BLaER1 treated with 17β-estradiol and CSF1 and Interleukin-3, amounts not matched to agents 10 nM and 100 nM (cell line): ENCODE measurements at regions not wholly inside any gene's neighbourhood (a gene's known extent, or its start where the extent isn't known, plus 50 kb on each side); places are given as distances from the start of the nearest gene placed in this dataset.
"Not testable (repeated sequence)": the region's sequence is repeated elsewhere in the genome, so short reads cannot be mapped to it uniquely, and the experiment has no call there.

Experiments
- H3K27ac ChIP-seq, 11 experiments: shearing (Covaris generic); formaldehyde crosslinking; 2 replicates each; pipeline ENCODE4 v1.8.1; 2022
- H3K27me3 ChIP-seq, 11 experiments: shearing (Covaris generic); formaldehyde crosslinking; 2 replicates each; pipeline ENCODE4 v1.8.1; 2022
- H3K36me3 ChIP-seq, 11 experiments: shearing (Covaris generic); formaldehyde crosslinking; 2 replicates each; pipeline ENCODE4 v1.8.1; 2022
- H3K4me1 ChIP-seq, 10 experiments: shearing (Covaris generic); formaldehyde crosslinking; 2 replicates each; pipeline ENCODE4 v1.8.1; 2022
- H3K4me2 ChIP-seq, 11 experiments: shearing (Covaris generic); formaldehyde crosslinking; 2 replicates each; pipeline ENCODE4 v1.8.1; 2022
- H3K4me3 ChIP-seq, 10 experiments: shearing (Covaris generic); formaldehyde crosslinking; 2 replicates each; pipeline ENCODE4 v1.8.1; 2022
- H3K9ac ChIP-seq, 11 experiments: shearing (Covaris generic); formaldehyde crosslinking; 2 replicates each; pipeline ENCODE4 v1.8.1; 2022
- H3K9me3 ChIP-seq, 11 experiments: shearing (Covaris generic); formaldehyde crosslinking; replicated peaks in 1 of 11; 2 replicates each; pipeline ENCODE4 v1.8.1; 2022
- H4K20me1 ChIP-seq, 11 experiments: shearing (Covaris generic); formaldehyde crosslinking; 2 replicates each; pipeline ENCODE4 v1.8.1; 2022
- Cebpa-rat ChIP-seq, 11 experiments: shearing (Covaris generic); IDR thresholded peaks; 2 replicates each; pipeline ENCODE4 v1.8.1; 2022

DNA sequence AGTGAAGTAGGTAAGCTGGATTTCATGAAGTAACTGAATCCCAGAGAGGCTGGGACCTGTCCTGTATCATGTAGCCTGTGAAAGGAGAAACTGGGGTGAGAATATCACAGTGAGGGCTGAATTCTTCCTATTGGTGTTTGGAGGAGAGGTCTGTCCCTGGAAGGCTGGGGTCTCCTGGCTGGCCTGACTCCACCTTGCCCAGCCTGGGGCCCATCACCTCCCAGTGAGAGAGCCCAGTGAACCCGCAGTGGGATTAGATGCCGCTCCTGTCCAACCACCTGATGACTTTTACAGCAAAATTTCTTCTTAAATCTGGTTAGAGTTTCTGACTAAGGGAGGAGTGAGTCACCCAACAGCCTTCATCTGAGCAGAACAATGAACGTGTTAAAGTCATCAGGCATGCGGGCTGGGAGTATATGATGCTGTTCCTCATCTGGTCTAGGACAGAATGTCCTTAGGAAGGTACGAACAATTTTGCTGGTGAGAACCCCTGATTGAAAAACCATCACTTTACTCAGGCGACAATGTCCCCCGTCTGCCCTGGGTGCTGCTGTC is 152.9 kb downstream of the LPIN1 start:
- no peak overlapping the region for H3K27ac ChIP-seq
- H3K9me3 ChIP-seq = peaks cover 9 to 48% (median 25%) of the 10 kb centered on the region in 11 experiments; a peak in 21 of 22 replicates
- no peaks in the 10 kb centered on the region for H3K27me3 ChIP-seq
- no peak for TF ChIP-seq Cebpa-rat (IDR thresholded peaks at IDR 0.05)
- H4K20me1 ChIP-seq = no peaks in the 10 kb centered on the region
- peaks cover 0 to 19% (median 7%) of the 10 kb centered on the region in 10 experiments; a peak in 9 of 20 replicates for H3K4me1 ChIP-seq
- H3K4me2 ChIP-seq = no peak overlapping the region
- no peak overlapping the region for H3K9ac ChIP-seq
- no peak overlapping the region for H3K4me3 ChIP-seq
- no peaks in the 10 kb centered on the region for H3K36me3 ChIP-seq

DNA sequence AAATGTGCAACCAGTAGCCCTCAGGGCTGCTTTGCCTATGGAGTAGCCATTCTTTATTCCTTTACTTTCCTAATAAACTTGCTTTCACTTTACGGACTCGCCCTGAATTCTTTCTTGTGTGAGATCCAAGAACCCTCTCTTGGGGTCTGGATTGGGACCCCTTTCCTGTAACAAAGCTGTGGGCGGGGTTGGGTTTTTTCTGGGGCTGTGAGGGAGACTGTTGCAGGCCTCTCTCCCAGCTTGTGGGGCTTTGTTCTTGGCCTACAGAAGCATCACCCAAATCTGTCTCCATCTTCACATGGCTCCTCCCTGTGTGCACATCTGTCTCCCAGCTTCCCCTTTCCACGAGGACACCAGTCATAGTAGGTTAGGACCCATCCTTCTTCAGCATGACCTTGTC is 154.5 kb downstream of the LPIN1 start:
- not testable (repeated sequence) for H3K36me3 ChIP-seq, H4K20me1 ChIP-seq, H3K4me3 ChIP-seq, H3K9ac ChIP-seq, H3K4me2 ChIP-seq, H3K27me3 ChIP-seq, H3K27ac ChIP-seq
- peaks cover 0 to 24% (median 7%) of the 10 kb centered on the region in 10 experiments; a peak in 9 of 20 replicates for H3K4me1 ChIP-seq
- peaks cover 0 to 34% (median 14%) of the 10 kb centered on the region in 11 experiments; a peak in 12 of 22 replicates for H3K9me3 ChIP-seq

DNA sequence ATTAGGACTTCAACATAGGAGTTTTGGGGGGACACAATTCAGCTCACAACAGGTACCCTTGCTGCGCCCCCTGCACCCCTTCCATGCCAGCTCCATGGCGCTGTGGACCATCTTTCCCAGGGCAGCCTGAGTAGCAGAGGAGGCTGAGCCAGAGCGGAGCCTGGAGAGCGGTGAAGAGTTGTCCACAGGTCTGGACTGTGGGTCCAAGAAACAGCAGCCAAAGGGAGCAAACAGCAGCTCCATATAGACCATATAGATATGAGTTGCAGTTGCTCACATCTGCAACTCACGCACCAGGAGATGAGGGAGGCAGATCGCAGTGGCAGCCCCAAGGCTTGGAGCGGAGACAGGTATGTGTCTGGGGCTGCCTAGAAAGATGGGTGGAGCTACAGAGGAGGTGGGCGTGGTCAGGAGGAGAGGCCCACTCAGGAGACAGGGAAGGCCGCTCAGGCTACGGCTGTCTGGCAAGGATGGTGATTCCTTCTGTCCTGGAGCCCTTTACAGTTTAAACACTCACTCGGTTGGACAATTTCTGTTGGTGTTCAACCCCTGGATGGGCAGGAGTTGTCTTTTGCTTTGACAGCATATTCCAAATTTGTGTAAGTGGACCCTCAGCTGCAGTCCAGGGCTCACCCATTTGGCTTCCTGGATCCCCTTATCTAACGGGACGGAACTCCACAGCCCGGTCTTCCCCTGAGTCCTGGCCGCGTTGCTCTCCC is 155.1 kb downstream of the LPIN1 start:
- Histone ChIP-seq H3K27ac (no peak overlapping the region), H3K4me2 (no peak overlapping the region), H3K9me3 (peaks cover 0 to 40% (median 14%) of the 10 kb centered on the region in 11 experiments; a peak in 13 of 22 replicates), H3K36me3 (no peaks in the 10 kb centered on the region), H3K4me3 (no peak overlapping the region), H3K9ac (no peak overlapping the region), H4K20me1 (no peaks in the 10 kb centered on the region), H3K27me3 (no peaks in the 10 kb centered on the region), H3K4me1 (peaks cover 0 to 30% (median 10%) of the 10 kb centered on the region in 10 experiments; a peak in 12 of 20 replicates)
- TF ChIP-seq Cebpa-rat (IDR thresholded peaks at IDR 0.05) = no peak

DNA sequence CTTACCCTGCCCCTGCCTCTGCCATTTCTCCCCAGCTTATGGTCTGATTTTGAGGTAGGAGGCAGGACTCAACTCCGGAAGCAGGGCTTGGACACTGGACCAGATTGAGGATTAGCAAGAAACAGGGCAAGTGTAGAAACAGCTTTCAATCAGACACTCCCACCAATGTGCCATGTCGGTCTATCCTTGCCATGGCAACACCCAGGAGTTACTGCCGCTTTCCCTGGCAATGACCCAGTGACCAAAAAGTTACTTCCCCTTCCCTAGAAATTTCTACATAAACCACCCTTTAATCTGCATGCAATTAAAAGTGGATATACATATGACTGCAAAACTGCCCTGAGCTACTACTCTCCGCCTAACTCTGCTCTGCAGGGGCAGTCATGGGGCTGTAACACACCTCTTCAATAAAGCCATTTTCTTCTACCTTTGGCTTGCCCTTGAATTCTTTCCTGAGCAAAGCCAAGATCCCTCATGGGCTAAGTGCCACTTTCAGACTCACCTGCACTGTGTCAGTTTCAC is 156.7 kb downstream of the LPIN1 start:
- Histone ChIP-seq H3K4me1 (peaks cover 8 to 46% (median 24%) of the 10 kb centered on the region in 10 experiments; a peak in 19 of 20 replicates), H3K4me3 (no peak overlapping the region), H3K27me3 (no peaks in the 10 kb centered on the region), H3K27ac (peak overlapping the region in 1 of 11 experiments; percentile 39; a peak in 1 of 22 replicates), H3K9ac (no peak overlapping the region), H3K4me2 (peak overlapping the region in 5 of 11 experiments; percentile 6 to 54 (median 31); a peak in 9 of 22 replicates), H3K9me3 (peaks cover 0 to 50% (median 21%) of the 10 kb centered on the region in 11 experiments; a peak in 14 of 22 replicates), H3K36me3 (no peaks in the 10 kb centered on the region), H4K20me1 (no peaks in the 10 kb centered on the region)
- no peak for TF ChIP-seq Cebpa-rat (IDR thresholded peaks at IDR 0.05)

DNA sequence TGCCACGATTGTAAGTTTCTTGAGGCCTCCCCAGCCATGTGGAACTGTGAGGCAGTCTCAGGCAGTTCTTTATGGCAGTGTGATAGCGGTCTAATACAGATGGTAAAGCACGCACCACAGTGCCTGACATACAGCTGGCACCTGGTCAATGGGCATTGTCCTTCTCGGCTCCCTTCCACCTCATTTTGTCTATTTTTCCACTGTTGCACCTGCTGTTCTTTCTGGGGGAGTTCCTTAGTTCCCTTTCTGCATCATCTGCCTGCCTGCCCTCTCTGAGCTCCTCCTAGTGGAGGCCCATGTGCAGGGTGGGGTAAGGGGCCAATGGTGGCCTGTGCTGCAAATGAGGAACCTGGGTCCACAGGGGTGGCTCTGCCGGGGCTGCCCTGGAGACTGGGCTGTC is 157.6 kb downstream of the LPIN1 start:
- H3K4me2 ChIP-seq = peak overlapping the region in 5 of 11 experiments; percentile 4 to 54 (median 10); a peak in 6 of 22 replicates
- peaks cover 0 to 46% (median 22%) of the 10 kb centered on the region in 11 experiments; a peak in 14 of 22 replicates for H3K9me3 ChIP-seq
- no peak overlapping the region for H3K9ac ChIP-seq
- peaks cover 8 to 53% (median 24%) of the 10 kb centered on the region in 10 experiments; a peak in 19 of 20 replicates for H3K4me1 ChIP-seq
- H4K20me1 ChIP-seq = no peaks in the 10 kb centered on the region
- H3K4me3 ChIP-seq = no peak overlapping the region
- H3K27ac ChIP-seq = no peak overlapping the region
- H3K27me3 ChIP-seq = no peaks in the 10 kb centered on the region
- H3K36me3 ChIP-seq = no peaks in the 10 kb centered on the region
- no peak for TF ChIP-seq Cebpa-rat (IDR thresholded peaks at IDR 0.05)

DNA sequence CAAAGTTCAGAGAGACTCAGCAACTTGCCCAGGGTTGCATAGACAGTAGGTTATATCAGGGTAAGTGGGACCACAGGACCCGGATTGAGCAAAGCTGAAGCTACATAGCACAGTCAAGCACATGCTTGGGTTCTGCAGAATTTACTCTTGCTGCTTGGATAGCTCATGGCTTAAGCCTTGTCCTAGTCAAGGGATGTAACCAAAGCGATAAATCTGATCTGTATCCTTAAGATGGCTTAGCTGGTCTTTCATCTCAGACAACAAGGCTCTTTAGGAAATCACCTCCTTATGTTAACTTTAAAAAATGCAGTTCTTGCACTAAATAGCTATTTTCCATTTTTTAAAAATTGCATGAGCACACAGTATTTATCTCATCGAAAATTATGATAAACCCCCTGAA is 158.5 kb downstream of the LPIN1 start:
- no peaks in the 10 kb centered on the region for H4K20me1 ChIP-seq
- H3K9me3 ChIP-seq = peaks cover 0 to 55% (median 22%) of the 10 kb centered on the region in 11 experiments; a peak in 14 of 22 replicates
- H3K4me3 ChIP-seq = no peak overlapping the region
- H3K27ac ChIP-seq = no peak overlapping the region
- no peaks in the 10 kb centered on the region for H3K27me3 ChIP-seq
- H3K9ac ChIP-seq = no peak overlapping the region
- no peak for TF ChIP-seq Cebpa-rat (IDR thresholded peaks at IDR 0.05)
- H3K36me3 ChIP-seq = no peaks in the 10 kb centered on the region
- H3K4me1 ChIP-seq = peaks cover 8 to 53% (median 24%) of the 10 kb centered on the region in 10 experiments; a peak in 19 of 20 replicates
- H3K4me2 ChIP-seq = no peak overlapping the region

DNA sequence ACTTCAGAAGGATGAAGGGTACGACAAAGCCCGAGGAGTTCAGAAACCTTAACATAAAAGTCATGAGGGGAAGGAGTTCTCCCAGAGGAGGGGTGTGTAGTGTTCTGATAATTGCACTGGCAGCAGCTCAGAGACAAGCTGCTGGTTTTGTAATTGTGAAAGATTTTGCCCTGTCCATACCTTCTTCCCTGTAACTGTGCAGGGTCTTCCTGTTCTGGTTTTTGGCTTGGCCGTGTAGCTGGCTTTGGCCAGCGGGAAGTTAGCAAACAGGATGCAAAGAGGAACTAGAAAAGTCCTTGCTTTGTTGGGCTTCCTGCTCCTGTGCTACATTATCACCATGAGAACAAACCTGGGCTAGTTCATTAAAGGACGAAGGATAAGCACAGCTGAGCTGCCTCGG is 160.8 kb downstream of the LPIN1 start:
- Histone ChIP-seq H3K9me3 (peaks cover 3 to 61% (median 27%) of the 10 kb centered on the region in 11 experiments; a peak in 18 of 22 replicates), H3K27me3 (no peaks in the 10 kb centered on the region), H3K9ac (peak overlapping the region in 5 of 11 experiments; percentile 27 to 60 (median 42); a peak in 7 of 22 replicates), H4K20me1 (no peaks in the 10 kb centered on the region), H3K36me3 (no peaks in the 10 kb centered on the region), H3K27ac (peak overlapping the region in 8 of 11 experiments; percentile 22 to 79 (median 68); a peak in 14 of 22 replicates), H3K4me1 (peaks cover 8 to 53% (median 24%) of the 10 kb centered on the region in 10 experiments; a peak in 19 of 20 replicates), H3K4me2 (peak overlapping the region; percentile 2 to 77 (median 50); a peak in 19 of 22 replicates), H3K4me3 (peak overlapping the region in 1 of 10 experiments; percentile 39; a peak in 2 of 20 replicates)
- peak in 6 of 11 experiments; percentile 36 to 75 (median 56); a peak in 9 of 22 replicates for TF ChIP-seq Cebpa-rat (IDR thresholded peaks at IDR 0.05)

DNA sequence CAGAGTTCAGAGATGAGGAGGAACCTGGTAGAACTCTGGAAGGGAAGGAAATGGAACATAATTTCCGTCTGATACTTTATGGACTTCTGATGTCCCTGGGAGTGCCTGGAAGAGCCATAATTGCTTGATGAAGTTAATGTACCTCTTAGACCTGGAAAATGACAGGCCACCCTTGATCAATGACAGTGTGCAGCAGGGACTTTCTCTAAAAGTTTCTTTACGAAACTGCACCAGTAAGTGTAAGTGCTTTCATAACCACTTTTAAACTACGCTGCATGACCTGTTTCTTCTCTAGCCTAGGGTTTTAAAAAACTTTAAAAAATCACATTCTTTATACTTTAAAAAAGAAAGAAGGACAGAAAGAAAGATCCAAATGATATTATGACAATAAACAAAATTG is 164.5 kb downstream of the LPIN1 start:
- Histone ChIP-seq H3K4me2 (no peak overlapping the region), H3K4me1 (peaks cover 8 to 42% (median 17%) of the 10 kb centered on the region in 10 experiments; a peak in 19 of 20 replicates), H3K36me3 (0 out of 22 replicates have a peak, but pooled peaks cover 0 to 3% (median 0%) of the 10 kb centered on the region in 11 experiments), H4K20me1 (no peaks in the 10 kb centered on the region), H3K27me3 (no peaks in the 10 kb centered on the region), H3K4me3 (no peak overlapping the region), H3K9me3 (peaks cover 16 to 69% (median 37%) of the 10 kb centered on the region in 11 experiments; a peak in 19 of 22 replicates), H3K27ac (no peak overlapping the region), H3K9ac (no peak overlapping the region)
- TF ChIP-seq Cebpa-rat (IDR thresholded peaks at IDR 0.05) = no peak

DNA sequence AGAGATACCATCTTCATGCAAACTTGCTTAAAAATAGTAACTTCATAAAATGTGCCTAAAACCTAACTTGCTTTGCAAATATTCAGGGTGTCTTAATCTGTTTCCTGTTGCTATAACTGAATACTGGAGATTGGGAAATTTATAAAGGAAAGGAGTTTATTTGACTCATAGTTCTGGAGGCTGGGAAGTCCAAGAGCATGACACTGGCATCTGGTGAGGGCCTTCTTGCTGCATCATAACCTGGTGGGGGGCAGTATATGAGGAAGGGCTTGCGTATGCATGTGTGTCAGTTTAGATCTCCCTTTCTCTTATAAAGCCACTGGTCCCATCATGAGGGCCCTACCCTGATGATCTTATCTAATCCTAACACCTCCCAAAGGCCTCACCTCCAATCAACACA is 166.5 kb downstream of the LPIN1 start:
- Histone ChIP-seq H3K27me3 (no peaks in the 10 kb centered on the region), H3K9me3 (peaks cover 16 to 56% (median 36%) of the 10 kb centered on the region in 11 experiments; a peak in 19 of 22 replicates), H3K9ac (no peak overlapping the region), H3K4me3 (no peak overlapping the region), H4K20me1 (no peaks in the 10 kb centered on the region), H3K36me3 (0 out of 22 replicates have a peak, but pooled peaks cover 0 to 3% (median 0%) of the 10 kb centered on the region in 11 experiments), H3K4me1 (peaks cover 0 to 22% (median under 1%) of the 10 kb centered on the region in 10 experiments; a peak in 9 of 20 replicates), H3K27ac (no peak overlapping the region), H3K4me2 (no peak overlapping the region)
- no peak for TF ChIP-seq Cebpa-rat (IDR thresholded peaks at IDR 0.05)
